Kidney tubule cell (primary cell): ENCODE measurements at regions not wholly inside any gene's neighbourhood (a gene's known extent, or its start where the extent isn't known, plus 50 kb on each side); places are given as distances from the start of the nearest gene placed in this dataset.

Experiments
- DNase-seq: peaks from one replicate; pipeline ENCODE4 v3.0.0-alpha.2; 2018; ENCODE audit warnings: low spot score

DNA sequence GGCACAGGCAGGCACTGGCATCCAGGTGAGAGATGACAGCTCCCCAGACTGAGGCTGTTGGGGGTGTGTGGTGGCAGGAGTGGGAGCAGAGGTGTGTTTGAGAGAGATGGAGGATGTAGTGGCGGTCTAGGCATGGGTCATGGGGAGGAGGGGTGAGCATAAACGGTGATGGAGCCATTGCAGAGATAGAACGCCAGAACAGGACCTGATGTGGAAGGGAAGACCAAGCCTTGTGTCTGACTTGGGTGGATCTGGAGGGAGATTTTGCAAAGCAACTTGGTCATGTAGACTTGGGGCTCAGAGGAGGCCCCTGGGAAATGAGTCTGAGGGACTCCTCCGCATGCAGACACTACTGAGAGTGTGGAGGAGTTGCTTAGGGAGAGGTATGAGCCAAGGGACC is 50.0 kb upstream of the CLDN5 start:
- no peak for DNase-seq

- DNase-seq, result peak; percentile 39
Measured at GRCh38 chr22:19576460-19577421, 52.5 kb upstream of the CLDN5 start.

DNA sequence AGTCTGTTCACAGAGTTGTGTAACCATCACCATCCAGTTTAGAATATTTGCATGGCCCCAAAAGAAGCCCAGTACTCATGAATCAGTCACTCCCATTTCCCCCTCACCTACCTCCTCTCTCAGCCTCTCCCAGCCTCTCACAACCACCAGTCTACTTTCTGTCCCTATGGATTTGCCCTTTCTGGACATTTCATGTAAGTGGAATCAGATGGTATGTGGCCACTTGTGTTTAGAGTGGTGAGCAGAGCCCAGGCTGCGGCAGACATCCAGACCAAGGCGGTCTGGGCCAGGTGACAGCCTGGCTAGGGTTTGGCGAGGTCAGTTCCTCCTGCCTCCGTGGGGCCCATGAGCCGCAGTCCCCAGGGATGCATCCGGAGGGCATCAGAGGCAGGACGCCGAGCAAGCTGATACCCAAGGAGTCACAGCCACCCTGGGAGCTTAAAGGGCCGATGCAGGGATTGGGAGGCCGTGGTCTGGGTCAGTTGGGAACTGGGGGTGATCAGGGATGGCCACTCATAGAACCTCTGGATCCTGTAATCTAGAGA is 53.3 kb upstream of the CLDN5 start:
- no peak for DNase-seq

- no peak for DNase-seq
Measured at GRCh38 chr22:19578180-19579004, 54.2 kb upstream of the CLDN5 start.

- DNase-seq, result no peak
Measured at GRCh38 chr22:19579115-19579811, 55.1 kb upstream of the CLDN5 start.

- DNase-seq, result peak; percentile 15
Measured at GRCh38 chr22:19579880-19580279, 55.7 kb upstream of the CLDN5 start.

DNA sequence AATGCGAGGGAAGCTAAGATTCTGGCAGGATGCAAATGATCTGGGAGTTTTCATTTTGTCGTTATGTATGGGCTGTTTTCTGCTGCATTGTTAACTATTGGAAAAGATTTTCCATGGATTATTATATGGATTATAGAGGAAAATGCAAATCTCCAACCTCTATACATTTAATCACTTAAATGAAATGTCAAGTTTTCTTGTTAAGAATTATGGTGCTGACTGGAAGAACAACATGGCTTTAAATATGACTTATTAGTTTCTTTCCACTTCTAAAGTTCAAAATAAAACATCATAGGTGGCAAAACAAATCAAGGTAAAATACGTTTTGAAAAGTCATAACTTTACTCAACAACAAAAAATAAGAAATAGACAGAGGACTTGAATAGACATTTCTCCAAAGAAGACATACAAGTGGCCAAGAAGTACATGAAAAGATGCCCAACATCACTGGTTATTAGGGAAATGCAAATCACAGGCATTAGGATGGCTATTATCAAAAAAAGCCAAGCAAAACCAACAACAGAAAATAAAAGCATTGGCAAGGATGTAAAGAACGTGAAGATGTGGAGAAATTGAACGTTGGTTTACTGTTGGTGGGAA is 56.2 kb upstream of the CLDN5 start:
- DNase-seq, result no peak

GRCh38 chr22:19582033-19582693 is 58.0 kb upstream of the CLDN5 start:
- DNase-seq, result no peak

GRCh38 chr22:19586922-19587684 is 62.9 kb upstream of the CLDN5 start:
- no peak for DNase-seq

DNA sequence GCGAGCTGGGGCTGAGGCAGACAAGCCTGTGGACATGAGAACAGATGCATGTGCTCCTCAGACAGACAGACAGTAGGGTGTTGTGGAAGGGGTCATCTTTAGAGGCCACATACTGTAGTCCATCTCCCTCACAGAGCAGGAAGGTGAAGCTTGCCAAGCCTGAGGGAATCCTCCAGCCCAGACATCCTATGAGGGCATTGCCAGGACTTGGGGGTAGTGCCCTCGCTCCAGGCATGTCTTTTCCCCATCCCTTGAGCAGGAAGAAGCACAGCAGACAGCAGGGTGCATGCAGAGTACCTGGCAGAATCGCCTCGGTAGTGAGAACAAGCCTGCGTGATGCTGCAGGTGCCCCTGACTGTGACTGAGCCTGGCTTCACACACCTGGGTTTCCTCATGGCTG is 66.5 kb upstream of the CLDN5 start:
- no peak for DNase-seq

DNA sequence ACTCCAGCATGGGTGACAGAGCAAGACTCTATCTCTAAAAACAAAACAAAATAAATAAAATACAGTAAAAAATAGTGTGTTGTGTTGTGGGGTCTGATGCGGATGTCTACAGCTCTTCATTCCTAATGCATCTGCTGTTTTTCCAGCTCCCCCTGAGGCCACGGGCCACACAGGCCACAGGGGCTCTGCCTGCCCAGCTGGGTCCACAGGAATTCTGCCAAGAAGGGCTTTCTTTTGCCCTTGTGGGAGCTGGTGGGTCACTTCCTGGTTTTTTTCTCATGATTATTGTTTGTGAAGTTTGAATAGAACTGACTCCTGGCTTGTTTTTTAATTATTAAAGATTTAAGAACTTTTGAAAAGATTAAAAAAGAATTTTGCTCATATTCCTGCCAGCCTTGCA is 67.4 kb upstream of the CLDN5 start:
- DNase-seq, result no peak

DNA sequence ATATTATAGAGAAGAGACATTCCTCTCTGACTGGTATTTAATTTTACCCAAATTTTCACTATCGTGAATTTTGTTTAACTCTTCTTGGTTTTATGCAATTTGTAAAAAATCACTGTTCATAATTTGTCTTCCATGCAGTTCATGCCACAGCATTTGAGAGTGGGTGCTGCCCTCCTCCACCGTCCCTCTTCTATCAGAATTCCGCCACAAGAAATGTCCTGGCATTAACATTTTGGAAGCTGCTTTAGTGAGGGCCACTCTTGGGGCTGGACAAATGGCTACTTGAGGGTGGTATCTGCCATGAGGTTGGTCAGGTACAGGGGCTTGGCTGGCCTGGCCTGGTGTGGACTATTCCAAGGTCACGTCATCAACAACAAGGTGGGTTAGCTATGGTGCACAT is 68.3 kb upstream of the CLDN5 start:
- DNase-seq, result no peak

DNA sequence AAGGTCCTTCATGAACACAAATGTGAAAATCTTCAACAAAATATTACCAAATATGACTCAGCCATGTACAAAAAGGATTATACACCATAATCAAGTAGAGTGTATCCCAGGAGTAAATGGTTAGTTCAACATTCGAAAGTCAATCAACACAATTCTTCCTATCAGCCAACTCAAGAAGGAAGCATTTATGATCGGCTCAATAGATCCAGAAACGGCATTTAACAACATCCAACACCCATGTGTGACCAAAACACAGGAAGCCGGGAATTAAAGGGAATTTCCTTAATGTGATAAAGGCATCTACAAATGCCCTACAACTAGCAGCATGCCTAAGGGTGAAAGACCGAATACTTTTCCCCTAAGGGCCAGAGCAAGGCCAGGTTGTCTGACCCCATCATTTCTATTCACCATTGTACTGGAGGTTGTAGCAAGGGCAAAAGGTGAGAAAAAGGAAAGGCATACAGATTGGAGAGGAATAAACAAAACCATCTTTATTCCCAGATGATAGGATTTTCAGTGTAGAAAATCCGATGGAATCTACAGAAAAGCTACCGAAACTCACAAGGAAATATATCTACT is 69.9 kb upstream of the CLDN5 start:
- DNase-seq, result no peak

DNA sequence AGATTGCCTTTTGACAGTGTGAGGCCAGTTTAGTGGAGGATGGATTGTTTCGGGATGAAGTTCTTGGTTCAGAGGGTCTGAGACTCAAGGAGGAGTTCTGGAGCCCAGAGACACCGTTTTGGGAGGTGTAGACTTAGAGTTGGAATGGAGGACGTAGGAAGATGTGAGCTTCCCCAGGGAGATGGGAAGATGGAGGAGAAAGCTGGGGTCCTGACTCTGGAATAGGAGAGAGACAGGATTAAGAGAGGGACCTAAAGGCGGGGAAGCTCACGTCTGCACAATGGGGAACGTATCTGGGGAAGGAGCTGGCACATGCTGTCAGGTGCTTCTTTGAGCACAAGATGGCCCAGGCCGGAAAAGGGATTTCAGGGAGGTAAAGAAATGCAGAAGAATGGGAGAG is 71.3 kb upstream of the CLDN5 start:
- no peak for DNase-seq

DNA sequence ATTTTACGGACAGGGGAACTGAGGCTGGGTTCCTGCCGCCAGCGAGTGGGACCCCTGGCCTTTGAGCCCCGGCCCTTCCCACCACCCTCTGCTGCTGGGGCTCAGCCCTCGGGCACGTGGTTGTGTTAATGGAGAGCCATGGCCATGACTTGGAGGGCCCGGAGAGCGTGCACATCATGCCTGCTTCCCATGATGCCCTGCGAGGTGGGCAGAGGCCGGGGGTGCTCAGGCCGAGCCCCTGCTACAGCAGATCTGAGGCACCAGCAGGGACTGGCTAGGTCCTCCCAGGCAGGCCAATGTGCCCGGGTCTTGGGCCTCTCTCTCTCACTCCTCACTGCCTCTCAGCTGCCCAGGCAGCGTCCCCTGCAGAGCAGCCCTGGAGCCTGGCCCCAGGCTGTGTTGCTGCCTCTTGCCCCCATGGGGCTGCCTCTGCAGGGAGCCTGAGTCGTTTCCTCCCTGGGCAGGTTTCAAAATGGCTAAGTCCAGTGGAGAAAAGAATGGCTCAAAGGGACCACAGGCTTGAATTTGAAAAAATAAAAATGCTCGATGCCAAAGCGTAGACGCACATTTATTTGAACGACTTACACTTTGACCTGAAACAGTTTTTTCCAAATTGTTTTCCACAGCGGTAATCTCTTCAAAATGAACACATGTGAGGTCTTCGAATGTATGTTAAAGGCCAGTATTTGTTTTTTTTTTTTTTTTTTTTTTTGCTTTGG is 72.6 kb upstream of the CLDN5 start:
- no peak for DNase-seq

GRCh38 chr22:19597399-19597735 is 73.2 kb upstream of the CLDN5 start:
- no peak for DNase-seq

DNA sequence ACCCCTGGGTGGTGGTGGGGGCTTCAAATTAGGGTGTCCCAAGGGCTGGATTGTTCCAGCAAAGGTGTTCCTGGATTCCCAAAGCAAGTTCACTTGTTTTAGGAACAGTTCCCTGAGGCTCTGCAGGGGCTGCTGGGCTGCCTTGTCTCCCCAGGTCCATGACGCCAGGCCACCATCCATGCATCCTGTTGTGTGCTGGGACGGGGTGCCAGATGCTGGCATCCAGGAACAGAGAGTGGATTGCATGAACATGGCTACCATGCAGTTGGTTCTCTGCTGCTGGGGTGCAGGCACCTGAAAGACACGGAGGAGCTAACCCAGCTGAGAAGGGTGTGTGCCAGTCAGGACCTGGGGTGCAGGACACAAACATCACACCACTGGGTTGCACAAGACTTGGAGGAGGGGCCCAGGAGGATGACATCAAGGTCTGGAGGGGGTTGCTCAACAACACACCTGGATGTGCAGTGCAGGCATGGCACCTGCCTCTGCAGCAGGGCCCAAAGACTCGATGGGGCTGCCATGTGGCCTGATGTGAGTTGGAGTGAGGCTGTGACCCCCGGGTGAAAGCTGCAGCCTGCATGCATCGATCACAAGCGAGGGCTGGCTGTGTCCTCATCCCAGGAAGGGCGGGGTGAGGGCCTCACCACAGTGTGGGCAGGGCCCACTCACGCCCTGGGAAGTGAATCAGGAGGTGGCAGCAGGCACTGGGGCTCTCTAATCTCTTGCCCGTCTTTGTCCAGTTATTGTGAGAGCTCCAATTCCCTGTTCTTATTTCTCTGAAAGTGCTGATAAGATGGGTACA is 74.0 kb upstream of the CLDN5 start:
- no peak for DNase-seq

DNA sequence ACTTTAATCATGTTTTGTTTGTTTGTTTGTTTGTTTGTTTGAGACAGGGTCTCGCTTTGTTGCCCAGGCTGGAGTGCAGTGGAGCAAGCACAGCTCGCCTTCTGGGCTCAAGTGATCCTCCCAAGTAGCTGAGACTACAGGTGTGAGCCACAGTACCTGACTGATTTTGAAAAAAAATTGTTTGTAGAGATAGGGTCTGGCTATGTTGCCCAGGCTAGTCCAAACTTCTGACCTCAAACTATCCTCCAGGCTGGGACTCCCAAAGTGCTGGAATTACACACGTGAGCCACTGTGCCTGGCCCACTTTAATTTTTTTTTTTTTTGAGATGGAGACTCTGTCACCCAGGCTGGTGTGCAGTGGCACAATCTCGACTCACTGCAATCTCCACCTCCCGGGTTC is 74.8 kb upstream of the CLDN5 start:
- DNase-seq, result no peak
